ENCODE measurements at regions not wholly inside any gene's neighbourhood (a gene's known extent, or its start where the extent isn't known, plus 50 kb on each side); places are given as distances from the start of the nearest gene placed in this dataset.

- TF ChIP-seq CTCF (IDR thresholded peaks at IDR 0.05; ENCODE audit: control insufficient read depth, extremely low read depth, insufficient read depth): no peak
- no peak for DNase-seq (ENCODE audit: low read depth)
- H3K4me3 ChIP-seq (ENCODE audit: low read depth, low read length): no peak overlapping the region
Measured at GRCh38 chr13:79870123-79870522, 389.2 kb downstream of the NDFIP2 start.

GRCh38 chr13:79869326-79869725 is 388.4 kb downstream of the NDFIP2 start:
- peak; percentile 49 for DNase-seq (ENCODE audit: low read depth)
- no peak for TF ChIP-seq CTCF (IDR thresholded peaks at IDR 0.05; ENCODE audit: control insufficient read depth, extremely low read depth, insufficient read depth)
- no peak overlapping the region for H3K4me3 ChIP-seq (ENCODE audit: low read depth, low read length)

GRCh38 chr13:79867254-79867653 is 386.3 kb downstream of the NDFIP2 start:
- no peak for DNase-seq (ENCODE audit: low read depth)
- no peak for TF ChIP-seq CTCF (IDR thresholded peaks at IDR 0.05; ENCODE audit: control insufficient read depth, extremely low read depth, insufficient read depth)

GRCh38 chr13:79866436-79866835 is 385.5 kb downstream of the NDFIP2 start:
- no peak for DNase-seq (ENCODE audit: low read depth)
- no peak overlapping the region for H3K4me3 ChIP-seq (ENCODE audit: low read depth, low read length)
- no peak for TF ChIP-seq CTCF (IDR thresholded peaks at IDR 0.05; ENCODE audit: control insufficient read depth, extremely low read depth, insufficient read depth)

More at GRCh38 chr13:79867254-79867653, 386.3 kb downstream of the NDFIP2 start:
- H3K4me3 ChIP-seq (ENCODE audit: low read depth, low read length): no peak overlapping the region

- TF ChIP-seq CTCF (IDR thresholded peaks at IDR 0.05; ENCODE audit: control insufficient read depth, extremely low read depth, insufficient read depth): no peak
- DNase-seq (ENCODE audit: low read depth): no peak
- no peak overlapping the region for H3K4me3 ChIP-seq (ENCODE audit: low read depth, low read length)
Measured at GRCh38 chr13:79862515-79862914, 381.6 kb downstream of the NDFIP2 start.

- DNase-seq (ENCODE audit: low read depth): no peak
- no peak overlapping the region for H3K4me3 ChIP-seq (ENCODE audit: low read depth, low read length)
- no peak for TF ChIP-seq CTCF (IDR thresholded peaks at IDR 0.05; ENCODE audit: control insufficient read depth, extremely low read depth, insufficient read depth)
Measured at GRCh38 chr13:79861731-79862130, 380.8 kb downstream of the NDFIP2 start.

GRCh38 chr13:79860791-79861190 is 379.8 kb downstream of the NDFIP2 start:
- no peak overlapping the region for H3K4me3 ChIP-seq (ENCODE audit: low read depth, low read length)
- TF ChIP-seq CTCF (IDR thresholded peaks at IDR 0.05; ENCODE audit: control insufficient read depth, extremely low read depth, insufficient read depth): no peak
- no peak for DNase-seq (ENCODE audit: low read depth)

All from LNCaP clone FGC (cell line).